Peyer's patch (tissue), 4 donors: ENCODE measurements at regions not wholly inside any gene's neighbourhood (a gene's known extent, or its start where the extent isn't known, plus 50 kb on each side); places are given as distances from the start of the nearest gene placed in this dataset.

Experiments
- POLR2A ChIP-seq, 2 donors: fragments of 450-650 bp; IDR thresholded peaks; one replicate each; pipeline ENCODE4 v1.5.1; 2017; ENCODE audit warnings: antibody characterized with exemption in 2 of 2, mild to moderate bottlenecking in 2 of 2, moderate library complexity in 2 of 2
- TF ChIP-seq, protein P1 (sequence below), 6 experiments: fragments of 450-650 bp in 4 of 6; fragments of 200-600 bp in 2 of 6; sonication (generic) in 1 of 6; IDR thresholded peaks; one replicate each; pipeline ENCODE4 v1.5.1; 2017 to 2019; ENCODE audit warnings: antibody characterized with exemption in 6 of 6, mild to moderate bottlenecking in 3 of 6, moderate library complexity in 1 of 6

GRCh38 chr3:72382460-72382859 lies 465.8 kb downstream of the SHQ1 start:
- TF ChIP-seq, protein P1, sequence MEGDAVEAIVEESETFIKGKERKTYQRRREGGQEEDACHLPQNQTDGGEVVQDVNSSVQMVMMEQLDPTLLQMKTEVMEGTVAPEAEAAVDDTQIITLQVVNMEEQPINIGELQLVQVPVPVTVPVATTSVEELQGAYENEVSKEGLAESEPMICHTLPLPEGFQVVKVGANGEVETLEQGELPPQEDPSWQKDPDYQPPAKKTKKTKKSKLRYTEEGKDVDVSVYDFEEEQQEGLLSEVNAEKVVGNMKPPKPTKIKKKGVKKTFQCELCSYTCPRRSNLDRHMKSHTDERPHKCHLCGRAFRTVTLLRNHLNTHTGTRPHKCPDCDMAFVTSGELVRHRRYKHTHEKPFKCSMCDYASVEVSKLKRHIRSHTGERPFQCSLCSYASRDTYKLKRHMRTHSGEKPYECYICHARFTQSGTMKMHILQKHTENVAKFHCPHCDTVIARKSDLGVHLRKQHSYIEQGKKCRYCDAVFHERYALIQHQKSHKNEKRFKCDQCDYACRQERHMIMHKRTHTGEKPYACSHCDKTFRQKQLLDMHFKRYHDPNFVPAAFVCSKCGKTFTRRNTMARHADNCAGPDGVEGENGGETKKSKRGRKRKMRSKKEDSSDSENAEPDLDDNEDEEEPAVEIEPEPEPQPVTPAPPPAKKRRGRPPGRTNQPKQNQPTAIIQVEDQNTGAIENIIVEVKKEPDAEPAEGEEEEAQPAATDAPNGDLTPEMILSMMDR (IDR thresholded peaks at IDR 0.05): no peak
- TF ChIP-seq POLR2A (IDR thresholded peaks at IDR 0.05): no peak
